GM19372 (cell line): ENCODE measurements at regions not wholly inside any gene's neighbourhood (a gene's known extent, or its start where the extent isn't known, plus 50 kb on each side); places are given as distances from the start of the nearest gene placed in this dataset.

Experiments used
- ATAC-seq: cut with Tn5 transposase; IDR thresholded peaks from one replicate; pipeline ENCODE4 v1.9.1; 2021; ENCODE audit warnings: mild to moderate bottlenecking, low read depth, moderate library complexity; ENCODE audit not compliant: unreplicated experiment

DNA sequence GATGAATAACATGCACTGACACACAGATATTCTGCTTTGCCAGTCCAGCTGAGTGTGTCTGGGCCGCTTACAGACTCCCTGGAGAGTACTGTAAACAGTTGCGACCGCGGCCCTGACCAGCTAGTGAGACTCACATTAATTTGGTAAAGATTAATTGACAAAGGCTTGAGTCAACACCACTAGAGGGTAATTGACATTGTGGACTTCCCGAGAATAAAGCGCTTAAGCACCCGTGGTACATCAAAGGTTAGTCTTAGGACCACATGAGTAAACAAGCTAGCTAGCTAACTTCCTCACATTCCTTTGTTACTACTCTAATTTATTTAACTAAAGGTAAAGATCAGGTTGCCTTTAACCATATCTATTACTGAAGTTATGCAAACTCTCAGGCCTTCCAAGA, 624.4 kb upstream of the ARGLU1 start:
- ATAC-seq: no peak

- ATAC-seq: no peak
Measured at GRCh38 chr13:107190065-107190464, 622.1 kb upstream of the ARGLU1 start.

GRCh38 chr13:107185889-107186288, 618.0 kb upstream of the ARGLU1 start:
- ATAC-seq: no peak

DNA sequence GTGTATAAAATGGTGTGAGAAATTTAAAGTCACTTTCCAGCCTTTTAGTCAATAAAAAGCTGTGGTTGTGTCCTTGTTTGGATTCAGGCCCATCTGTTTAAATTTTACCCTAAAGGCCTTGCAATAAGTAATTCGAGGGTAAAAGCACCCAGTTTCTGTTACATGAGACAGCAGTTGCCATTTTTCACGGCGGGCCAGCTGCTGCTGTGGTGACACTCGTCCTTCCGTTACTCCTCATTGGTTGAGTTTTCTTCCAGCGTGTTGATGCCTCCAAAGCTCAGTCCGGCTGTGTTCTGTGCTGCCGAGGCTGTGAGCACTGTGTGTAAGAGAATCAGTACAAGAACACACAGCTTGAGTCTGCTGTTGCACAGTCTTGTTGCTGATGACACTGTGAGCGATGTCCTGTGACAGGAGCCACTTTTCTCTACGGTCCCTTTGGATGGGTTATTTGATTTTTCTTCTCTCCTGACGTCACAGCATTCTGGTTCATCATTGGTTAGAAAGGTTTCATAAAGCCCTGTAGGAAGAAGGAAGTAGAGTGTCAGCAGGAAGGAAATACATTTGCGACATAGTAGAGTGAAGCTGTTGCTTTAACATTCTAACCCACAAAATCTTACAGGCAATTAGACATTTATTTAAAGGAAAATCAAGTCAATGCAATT, 602.5 kb upstream of the ARGLU1 start:
- ATAC-seq: no peak

DNA sequence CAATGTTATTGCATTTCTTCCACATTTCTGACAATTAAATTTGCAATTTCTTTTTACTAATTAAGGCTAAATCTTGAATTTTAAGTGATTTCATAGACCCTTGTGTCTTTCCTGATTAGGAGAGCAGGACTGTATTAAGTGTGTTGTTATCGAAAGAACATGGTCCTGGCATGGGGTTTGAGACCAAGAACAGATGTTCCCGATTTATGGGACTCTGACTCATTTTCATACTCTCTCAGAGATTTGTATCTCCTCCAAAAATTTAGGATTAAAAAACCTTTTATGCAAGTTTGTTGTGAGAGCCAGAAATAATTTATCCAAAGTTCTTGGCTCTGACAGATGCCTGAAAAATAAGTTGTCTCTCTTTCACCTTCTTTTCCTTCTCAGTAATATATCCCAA, 589.3 kb upstream of the ARGLU1 start:
- ATAC-seq: no peak

DNA sequence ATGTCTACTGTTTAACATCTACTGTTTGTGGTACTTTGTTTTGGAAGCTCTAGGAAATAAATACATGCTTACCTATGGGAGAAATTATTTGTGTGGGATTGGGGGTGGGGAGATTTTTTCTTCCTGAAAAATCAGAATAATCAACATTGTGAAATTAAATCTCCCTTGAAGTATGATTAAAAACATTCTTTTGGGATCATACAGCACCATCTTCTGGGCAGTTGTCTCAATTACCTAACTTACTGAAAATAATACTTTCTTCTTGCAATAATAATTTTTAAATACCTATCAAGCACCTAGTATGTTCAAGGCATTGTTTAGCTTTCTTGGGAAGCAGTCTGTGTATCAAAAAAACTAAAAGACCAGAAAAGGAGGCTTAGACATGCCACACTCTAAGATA, 576.5 kb upstream of the ARGLU1 start:
- no peak for ATAC-seq

DNA sequence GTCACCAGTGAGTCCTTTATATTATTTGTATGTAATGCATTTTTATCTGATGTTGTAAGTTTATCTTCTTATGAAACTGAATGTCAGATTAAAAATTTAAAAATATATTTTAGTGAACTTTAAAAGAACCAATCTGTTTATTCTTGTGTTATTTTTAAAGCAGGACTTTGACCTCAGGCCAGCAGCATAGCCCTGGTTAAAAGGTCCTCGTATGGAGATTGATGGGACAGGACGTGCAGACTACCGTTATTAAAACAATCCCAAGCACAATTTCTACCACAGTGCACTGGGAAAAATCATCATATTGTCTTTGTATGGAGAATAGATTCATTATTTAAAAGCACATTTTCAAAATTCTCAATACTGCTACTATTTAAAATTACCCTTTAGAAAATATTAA, 573.8 kb upstream of the ARGLU1 start:
- no peak for ATAC-seq

DNA sequence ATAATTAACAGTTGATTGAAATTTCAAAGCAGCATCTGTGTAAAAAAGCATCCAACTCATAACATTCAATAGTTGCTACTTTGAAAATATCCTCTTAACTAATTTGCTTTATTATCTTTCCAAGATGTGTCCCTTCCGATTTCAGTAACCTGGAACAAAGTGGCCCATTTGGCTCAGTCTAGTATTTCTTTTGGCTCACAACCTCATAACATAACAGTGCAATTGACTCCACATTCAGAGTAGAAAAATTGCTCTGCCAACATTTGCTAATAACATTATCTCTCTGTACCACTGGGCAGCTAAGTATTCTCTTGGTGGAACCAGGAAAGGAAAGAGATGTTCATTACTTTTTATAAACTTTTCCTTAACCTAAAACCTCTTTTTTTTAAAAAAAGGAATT, 571.1 kb upstream of the ARGLU1 start:
- no peak for ATAC-seq

DNA sequence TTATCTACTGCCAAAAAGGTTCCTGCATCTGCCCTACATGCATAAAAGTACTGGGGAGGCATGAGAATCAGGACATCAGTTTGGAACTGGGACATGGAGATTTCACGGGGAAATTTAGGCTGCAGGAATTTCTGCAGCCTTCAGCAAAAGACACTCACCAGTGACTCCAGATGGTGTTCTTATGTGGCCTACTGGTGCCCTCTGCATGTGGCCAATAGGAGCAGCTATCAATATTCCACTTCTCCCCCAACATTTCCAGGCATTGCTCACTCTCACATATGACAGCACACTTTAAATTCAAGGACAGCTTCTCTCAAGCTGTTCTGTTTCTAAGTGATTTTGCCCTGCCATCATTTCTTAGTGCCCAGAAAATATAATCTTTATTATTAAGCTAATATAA, 570.5 kb upstream of the ARGLU1 start:
- no peak for ATAC-seq

DNA sequence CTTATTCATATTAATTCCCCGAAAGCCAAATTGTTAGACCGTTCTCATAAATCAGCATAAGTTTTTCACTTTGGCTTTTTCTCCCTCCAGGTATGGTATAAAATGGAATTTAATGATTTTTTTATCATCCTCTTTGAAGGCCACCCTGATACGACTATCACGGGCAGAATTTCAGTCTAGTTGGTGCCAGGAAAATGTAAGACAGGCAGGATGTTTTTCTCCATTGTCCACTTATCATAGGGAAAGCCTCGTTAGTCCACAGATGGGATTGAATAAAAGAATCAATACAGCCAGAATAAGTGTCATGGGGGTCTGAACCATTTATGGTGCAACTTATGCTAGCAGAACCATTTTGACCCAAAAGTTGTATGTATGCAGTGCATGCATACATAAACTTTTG, 566.0 kb upstream of the ARGLU1 start:
- no peak for ATAC-seq

GRCh38 chr13:107130566-107130965, 562.6 kb upstream of the ARGLU1 start:
- ATAC-seq: no peak

GRCh38 chr13:107124730-107125129, 556.8 kb upstream of the ARGLU1 start:
- ATAC-seq: no peak

DNA sequence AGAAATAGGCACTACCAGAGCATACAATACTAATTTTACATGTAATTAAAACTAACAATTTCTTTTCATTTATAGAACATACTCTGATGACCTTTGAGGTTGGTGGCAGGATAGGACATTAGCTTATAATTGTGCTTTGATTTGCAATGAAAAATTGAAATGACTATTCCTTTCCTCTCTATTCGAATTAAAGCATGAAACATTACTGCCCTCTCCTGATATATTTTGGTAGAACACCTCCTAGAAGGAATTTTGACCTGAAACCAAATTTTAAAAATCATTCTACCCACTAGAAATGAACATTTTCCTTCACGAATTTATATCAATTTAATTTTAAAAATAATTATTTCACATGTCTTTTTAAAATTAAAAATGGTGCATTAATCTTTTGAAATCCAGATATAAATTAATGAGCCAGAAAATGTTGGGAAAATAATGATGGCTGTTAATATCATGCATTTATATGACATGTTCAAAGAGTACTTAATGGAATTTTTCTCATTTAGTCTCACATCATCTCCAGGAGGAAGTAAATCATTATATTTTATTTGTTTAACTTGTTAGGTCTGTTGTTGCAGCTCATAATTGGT, 556.3 kb upstream of the ARGLU1 start:
- no peak for ATAC-seq

DNA sequence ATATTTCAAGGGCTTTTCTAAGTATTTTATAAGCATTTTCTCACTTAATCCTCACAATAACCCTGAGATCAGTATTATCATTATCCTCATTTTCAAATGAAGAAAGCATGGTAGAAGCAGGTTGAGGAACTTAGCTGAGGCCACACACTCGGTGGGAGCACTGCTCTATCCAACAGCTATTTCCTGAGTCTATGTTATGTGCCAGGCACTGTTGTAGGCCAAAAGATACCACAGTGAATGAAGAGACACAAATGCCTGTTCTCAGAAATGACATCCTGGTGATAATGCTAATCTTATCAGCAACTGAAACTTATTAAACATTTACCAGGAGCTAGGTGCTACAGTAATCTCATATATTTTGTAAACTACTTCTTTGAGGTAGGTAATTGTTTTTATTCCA, 553.9 kb upstream of the ARGLU1 start:
- ATAC-seq: no peak

DNA sequence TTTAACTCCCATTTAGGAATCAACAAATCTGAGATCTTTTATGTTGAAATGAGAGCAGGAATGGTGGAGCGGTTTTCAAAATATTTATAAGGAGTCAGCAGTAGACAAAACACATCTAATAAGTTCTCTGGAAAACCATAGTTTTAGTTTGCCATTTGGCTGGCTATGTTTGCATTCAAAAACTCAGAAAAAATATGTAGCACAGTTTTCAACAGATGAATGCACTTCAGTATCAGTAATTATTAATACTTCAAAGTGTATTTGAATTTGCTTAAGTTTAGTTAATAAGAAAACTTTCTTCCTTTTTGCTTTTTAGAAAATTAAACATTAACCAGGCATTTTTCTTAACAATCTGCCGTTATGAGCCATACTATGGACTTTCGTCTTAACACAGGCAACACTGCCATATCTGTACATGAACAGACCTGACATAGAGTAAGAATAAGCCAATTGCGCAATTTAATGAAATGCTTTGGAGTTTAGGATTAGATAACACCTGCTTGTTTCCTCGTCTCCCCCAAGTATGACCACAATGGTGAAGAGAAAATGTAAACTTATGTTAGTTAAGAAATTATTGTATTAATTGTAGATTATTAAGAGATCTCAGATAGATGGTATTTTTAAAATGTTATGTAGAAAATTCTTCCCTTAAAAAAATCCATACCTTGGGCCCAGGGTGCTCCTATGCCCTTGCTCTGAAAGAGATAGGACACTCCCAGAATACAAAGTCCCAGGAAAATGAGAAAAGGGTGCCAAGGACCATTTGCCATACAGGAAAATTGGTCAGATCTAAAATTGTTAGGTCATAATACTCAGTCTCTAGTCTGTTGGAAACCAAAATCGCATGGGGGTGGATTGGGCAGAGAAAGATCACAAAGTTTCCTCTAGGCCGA, 552.3 kb upstream of the ARGLU1 start:
- ATAC-seq: no peak

DNA sequence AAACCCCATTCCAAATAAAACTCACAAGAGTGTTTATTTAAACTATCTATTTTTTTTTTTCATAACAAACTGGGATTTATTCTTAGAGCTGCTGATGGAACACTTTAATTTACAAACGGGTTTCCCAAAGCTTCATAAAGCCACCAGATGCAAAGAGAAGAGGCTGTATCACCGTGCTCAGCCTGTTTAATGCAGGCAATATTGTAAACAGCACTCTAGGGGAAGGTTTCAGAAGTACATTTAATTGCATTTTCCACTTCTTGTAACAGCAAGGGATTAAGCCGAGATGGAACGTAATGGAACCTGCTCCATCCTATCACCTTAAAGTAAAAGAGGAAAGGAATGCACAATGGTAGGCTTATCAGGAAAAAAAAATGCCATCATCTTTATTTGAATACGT, 550.6 kb upstream of the ARGLU1 start:
- ATAC-seq: no peak

GRCh38 chr13:107117327-107118012, 549.5 kb upstream of the ARGLU1 start:
- no peak for ATAC-seq

DNA sequence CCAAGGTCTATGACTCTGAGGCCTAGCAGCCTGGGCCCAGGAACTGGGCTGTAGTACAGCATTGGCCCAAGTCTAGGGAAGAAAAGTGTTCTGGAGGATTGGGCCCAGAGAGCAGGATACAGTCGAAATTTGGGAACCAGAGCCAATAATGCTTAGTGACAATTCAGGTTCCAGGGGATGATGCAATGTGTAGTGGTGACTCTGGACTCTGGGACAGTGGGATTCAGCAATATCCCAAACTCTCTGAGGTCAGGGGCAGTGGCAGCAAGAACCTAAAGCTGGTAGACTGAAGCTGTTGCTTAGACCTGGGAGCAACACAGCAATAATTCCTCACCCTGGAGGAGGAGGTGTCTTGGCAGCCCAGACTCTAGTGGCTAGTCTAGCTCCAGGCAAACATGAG, 545.5 kb upstream of the ARGLU1 start:
- no peak for ATAC-seq

DNA sequence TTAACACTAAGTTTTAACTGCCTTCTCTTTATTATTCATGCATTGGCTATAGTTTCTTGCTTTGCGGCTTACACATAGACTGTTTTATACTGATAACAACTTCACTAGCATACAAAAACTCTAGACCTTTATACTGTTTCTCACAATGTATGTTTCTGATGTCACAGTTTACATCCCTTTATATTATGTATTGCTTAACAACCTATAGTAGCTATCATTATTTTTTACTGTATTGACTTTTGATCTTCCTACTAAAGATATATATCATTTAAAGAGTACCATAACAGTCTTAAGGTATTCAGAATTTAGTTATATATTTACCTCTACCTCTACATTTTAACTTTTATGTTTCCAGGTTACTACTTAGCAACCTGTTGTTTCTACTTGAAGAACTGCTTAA, 543.3 kb upstream of the ARGLU1 start:
- no peak for ATAC-seq

DNA sequence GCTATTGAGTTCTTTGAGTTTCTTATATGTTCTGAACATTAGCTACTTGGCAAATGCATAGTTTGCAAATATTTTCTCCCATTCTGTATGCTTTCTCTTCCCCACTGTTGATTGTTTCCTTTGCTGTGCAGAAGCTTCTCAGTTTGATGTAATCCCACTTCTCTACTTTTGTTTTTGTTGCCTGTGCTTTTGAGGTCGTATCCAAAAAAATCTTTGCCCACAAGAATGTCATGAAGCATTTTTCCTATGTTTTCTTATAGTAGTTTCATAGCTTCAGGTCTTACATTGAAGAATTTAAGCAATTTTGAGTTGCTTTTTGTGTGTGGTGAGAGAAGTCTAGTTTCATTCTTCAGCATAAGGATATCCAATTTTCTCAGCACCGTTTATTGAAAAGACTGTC, 536.7 kb upstream of the ARGLU1 start:
- ATAC-seq: no peak

DNA sequence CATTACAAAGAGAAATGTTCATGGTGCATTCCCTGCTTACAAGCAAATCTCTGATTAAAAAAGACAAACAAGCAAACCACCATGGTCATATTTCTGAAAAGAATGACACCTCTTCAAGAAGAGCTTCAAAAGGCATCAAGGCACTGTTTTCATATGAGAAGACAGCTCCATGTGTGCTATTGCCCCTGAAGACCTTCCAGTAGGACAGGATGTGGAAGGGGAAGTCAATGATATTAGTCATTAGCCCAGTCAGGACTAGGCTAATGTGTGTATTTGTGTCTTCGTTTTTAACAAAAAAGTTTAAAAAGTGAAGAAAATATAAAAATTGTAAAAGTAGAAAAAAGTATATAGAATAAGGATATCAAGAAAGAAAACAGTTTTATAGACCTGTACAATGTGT, 534.7 kb upstream of the ARGLU1 start:
- no peak for ATAC-seq
